ENCODE measurements at regions not wholly inside any gene's neighbourhood (a gene's known extent, or its start where the extent isn't known, plus 50 kb on each side); places are given as distances from the start of the nearest gene placed in this dataset.

DNA sequence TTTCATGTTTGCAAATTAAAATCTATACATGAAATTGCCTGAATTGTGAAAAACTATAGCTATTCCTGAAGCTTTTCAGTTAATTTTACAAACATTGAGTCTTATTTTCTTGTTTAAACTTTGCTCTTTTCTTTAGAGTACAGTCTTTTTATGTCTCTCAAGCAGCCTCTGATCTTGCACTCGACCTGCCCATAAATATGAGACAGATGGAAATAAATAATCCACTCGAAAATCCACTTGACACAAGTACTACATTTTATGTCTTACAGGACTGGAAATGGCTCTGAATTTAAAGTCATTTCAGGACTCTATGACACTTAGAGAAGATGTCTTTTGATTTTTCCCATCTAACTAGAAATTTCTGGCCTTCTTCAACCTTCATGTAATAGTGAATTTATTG lies 283.8 kb downstream of the USP25 start:
- DNase-seq, result no peak

DNA sequence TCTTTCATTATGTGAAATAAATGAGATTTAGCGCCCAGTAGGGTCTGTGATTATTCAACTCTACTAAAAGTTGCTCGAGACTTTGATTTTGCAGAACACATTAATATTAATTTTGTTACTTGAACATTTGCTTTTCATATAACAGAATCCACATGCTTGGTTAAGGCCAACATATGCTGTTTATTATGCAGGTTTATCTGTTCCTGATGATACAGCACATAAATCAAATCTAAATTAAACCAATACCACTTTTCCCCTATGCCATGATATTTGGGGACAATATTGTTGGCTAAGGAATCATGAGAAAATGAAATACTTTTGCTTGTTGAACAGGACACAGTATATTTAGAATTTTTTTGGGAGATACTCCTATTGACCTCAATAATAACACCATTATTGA lies 291.1 kb downstream of the USP25 start:
- DNase-seq, result no peak

DNA sequence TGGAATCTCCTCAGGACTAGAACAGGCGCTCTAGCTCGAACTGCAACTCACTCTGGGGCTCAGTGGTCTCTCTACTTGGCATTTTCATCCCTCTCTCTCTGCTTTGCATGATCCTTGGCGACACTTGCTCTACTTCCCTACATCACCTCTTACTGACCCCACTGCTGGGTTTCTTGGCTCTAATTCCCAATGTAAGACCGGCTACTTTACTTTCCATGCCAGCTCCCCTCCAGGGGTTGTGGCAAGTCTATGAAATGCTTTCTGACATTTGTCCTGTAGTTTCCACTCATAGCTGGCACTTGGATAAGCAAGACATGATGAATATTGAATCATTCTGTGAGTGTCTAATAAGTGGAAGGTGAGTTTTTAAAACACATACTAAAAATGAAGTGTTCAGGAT lies 292.3 kb downstream of the USP25 start:
- no peak for DNase-seq

DNA sequence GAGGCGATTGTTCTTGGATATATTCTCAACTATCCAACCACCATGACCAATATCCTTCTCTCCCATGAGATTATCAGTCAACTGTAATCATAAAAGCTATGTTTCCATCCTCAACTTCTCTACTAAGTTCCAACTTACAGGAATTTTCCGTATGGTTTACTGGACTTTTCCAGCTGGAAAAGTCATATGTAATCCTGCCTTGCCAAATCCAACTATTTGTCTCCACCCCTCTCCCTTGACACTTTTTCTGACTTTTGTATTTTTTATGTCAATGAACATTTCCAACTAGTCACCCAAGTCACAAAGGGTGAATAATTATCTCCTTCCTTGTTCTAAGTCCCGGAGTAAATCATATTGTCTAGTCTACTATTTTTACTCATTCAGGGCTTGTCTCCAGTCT lies 293.1 kb downstream of the USP25 start:
- no peak for DNase-seq

DNA sequence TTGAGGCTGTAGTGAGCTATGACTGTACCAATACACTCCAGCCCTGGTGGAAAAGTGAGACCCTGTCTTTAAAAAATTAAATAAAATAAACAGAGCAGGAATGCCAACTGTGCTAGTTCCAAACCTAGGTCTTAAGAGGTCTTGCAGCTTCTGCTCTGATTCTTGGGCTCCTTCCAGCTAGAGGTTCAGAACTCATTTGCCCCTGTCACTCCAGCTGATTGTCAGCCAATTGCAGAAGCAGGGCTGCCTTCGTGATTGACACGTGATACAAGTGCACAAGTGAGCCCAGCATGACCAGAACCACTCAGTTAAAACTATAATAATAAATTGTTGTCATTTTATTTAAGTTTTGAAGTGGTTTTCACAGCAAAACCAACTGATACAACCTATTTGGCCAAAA lies 298.4 kb downstream of the USP25 start:
- DNase-seq, result no peak

DNA sequence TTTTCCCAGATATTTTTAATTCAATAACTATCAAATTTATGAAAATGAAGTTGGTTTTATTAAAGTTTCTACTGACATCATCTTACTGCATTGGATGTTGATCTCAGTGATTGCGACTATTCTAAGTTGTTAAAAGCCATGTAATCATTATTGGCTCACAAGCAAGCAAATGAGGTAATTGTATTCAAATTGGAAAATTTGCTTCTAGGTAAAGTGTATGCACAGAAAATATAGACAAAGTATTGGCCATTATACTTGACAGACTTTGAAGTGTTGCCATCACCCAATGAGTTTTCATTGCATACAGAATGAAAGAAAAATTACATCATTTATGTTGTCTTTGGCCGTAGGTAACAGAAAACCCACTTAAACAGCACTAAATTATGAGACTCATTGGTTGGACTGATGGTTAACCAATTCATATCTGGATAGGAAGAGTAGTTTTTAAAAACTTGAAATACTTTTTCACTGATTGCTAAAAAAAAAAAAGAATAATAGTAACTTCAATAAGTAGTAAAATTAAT lies 299.2 kb downstream of the USP25 start:
- no peak for DNase-seq

DNA sequence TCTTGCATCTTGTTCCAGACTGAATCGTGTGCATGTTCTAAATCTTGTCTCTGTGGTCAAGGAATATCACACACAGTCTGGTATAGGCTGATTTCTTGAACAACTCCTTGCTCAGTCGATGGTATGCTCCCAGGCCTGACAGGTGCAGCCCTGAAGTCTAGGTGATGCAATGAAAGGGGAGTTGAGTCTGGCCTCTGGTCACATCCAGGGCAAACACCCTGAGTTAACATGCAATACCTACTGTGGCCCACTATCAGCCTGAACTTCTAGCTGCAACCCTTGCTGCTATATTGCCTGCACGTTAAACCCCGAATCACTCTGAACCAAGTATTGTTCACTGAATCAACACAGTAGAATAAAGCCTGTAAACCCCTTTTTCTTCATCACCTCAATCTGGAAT lies 303.4 kb downstream of the USP25 start:
- no peak for DNase-seq

DNA sequence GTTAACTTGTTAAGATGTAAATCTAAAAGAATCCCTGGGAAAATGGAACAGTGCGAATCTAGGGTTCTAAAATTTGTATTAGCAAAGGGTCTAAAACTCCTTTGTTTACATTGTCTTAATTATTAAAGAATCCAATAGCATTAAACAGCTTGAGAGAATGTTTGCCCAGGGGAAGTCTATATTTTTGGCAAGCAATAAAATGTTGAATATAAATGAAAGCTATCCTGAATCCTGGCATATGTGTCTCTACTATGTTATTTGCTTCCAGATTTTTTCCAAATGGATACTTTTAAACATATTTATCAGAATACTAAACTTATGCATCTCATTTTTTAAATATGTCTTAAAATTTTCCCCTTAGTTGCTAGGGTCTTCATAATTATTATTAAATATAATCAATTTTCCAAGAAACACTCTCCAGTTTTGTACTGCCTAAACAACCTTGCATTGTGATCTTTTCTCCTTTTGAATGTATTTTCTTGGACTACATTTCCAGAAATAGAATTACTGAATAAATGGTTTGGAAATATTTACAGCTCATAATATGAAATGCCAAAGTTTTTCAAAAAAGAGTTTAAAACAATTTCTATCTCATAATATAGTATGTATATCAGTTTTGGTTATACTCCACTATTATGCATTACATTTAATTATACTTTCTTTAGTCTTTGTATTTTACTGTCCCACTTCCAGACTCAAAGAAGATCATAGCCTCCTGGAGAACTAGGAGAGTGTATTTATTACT lies 304.8 kb downstream of the USP25 start:
- DNase-seq, result no peak

DNA sequence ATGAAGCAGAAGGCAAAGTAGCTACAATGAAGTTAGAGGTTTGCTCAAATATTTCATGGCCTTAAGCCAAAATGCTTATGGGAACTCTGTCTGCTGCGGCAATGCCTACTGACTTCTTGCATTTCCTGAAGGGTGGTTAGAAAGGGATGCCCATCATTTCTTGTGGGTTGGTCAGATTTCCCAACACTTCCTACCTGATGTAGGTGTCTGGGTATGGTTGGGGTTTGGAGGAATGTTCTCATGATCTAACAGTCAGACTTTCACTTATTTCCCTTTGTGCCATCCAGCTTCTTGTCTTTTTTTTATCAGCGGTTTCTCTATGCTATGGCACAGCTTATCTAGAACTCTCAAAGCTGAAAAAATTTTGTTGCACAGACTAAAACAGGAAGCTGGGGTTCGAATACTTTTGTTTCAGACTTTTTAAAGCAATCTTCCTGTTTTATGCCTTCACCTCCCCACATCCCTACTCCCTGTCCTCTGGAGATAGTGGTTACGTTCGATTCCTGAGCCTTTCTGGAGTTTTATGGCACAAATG lies 307.7 kb downstream of the USP25 start:
- DNase-seq, result no peak

DNA sequence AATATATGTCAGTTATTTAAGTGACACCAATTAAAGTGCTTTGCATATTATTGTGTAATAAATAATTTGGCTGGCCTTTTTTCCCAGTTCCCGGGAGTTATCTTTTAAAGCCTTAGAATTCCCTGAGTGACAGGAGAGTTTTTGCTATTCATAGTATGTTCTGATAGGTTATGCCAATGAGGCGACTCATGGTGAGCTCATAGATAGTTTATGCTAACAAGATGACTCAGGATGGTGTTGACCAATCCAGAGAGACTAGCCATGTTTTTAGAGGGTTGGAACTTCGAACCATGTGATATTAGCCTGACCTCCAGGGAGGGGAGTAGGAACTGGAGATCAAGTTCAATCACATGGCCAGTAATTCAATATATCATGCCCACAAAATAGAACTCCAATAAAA lies 310.8 kb downstream of the USP25 start:
- no peak for DNase-seq

DNA sequence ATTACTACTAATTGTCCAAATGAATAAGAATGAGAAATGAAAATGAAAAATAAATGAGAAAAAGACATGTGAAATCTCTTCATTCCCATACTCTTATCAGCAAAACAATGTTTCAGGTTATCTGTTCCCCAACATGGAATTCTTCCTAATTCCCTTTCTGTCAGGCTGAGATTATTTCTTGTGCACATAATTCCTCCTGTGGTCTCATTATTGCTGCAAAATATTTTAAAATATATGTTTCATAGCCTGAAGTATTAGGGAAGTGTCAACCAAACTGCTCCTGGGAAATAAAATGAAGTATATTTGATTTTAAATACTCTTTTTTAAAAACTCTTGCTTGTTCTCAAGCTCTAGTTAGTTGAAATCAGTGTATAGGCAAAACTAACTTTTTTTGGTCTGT lies 314.9 kb downstream of the USP25 start:
- DNase-seq, result no peak

DNA sequence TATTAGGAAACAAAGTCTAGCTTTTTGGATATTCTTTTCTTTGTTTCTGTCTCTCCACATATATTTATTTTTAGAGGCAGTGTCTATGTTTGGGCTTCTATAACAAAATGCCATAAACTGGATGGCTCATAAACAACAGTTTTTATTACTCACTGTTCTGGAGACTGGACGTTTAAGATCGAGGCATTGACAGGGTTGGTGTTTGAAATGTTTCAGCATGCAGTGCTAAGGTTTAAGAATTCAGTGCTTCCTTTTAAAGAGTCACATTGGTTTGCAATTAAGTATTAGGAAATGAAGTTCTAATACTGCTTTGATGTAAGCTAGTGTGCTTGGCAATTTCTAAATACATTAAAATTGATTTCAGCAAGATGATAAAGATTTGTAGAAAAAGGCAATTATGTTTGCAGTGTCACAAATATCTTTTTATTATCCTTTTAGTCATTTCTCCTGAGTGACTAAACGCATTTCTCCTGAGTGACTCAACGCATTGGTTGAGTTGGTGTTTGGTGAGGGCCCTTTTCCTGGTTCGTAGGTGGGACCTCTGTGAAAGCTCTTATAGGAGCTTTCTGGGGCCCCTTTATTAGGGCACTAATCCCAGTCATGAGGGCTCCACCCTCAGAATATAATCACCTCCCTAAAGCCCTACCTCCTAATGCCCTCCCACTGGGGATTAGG lies 317.0 kb downstream of the USP25 start:
- DNase-seq, result no peak

DNA sequence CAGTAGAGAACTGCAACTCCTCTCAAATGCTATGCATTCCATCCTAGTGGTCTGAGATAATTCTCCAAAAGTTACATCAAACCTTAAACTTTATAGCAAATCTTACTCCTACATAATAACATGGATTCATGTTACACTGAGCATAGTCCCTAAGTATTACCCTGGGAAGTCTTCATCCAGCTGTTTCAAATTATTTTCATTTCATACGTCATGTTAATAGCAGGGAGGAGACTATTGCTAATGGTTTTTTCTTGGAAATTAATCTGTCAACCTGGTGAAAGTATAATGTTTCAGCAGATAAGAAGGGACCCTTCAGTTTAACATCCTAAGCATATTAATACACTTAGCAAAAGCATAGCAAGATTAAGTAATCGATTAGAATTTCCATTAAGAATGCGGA lies 318.1 kb downstream of the USP25 start:
- peak; percentile 8 for DNase-seq

DNA sequence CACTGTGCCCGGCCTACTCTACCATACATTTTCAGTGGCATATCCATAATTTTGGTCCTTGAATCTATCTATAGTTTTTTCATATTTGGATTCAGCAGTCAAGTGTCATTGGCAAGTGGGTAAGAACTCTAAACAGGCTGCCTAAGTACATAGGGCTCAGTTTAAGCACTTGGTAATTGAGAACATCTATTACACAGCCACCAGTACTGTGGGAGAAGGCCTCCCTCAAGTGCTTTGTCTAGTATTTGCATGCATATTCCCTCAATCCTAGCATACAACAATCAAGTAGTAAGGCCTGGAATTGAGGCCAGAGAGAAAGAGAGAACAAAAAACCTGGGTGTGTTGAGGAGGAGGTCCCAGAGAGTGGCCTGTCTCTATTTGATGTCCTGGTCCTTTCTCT lies 325.2 kb downstream of the USP25 start:
- no peak for DNase-seq

DNA sequence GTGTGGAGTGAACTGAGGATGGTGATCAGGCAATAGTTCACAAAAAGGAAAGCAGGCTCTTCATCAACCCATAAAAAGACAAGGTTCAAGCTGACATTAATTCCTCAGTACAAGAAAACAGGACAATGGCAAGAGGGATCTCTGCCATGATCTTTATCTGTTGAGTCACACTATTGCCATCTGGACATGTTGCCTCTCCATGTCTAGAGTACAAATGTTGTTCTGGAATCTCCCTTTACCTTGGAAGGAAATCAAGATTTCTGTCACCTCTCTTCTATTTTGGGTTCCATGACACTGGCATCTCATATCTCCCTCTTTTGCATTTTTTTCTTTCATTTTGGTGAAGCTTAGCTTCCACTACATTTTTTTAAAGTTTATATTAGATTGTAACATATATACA lies 329.1 kb downstream of the USP25 start:
- no peak for DNase-seq

DNA sequence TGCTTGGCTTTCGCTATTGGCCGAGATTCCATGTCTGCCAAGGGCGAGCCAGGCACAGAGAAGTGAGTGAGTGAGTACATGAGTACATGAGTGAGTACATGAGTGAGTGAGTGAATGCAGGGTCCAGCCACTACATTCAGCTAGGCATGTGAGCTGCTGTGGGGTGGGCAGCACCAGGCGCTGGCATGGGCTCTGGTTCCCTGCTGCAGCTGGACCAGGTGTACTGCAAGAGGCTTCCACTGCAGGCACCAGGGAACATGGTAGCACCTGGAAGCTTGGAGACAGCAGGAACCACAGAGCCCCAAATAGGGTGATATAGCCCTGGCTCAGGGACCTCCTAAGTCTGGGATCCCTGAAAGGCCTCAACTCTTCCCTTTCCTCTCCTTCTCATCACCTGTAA lies 330.2 kb downstream of the USP25 start:
- DNase-seq, result no peak

DNA sequence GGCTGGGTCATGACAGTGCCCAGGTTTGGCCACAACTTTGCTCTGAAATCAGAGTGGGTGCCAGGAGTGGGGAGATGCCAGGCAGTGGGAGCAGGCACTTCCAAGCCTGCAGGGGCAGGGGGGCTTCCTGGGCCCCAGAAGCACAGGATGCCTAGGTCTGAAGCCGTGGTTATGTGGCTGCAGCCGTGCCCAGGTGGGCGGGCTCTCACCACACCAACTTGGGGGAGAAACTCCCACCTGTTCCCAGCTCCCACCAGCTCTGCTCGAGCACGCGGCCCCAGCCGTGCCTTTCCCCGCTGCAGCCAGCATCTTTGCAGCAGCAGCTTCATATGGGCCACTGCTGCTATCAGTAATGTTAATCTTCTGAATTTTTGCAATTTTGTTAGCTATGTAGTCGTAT lies 331.4 kb downstream of the USP25 start:
- DNase-seq, result no peak

DNA sequence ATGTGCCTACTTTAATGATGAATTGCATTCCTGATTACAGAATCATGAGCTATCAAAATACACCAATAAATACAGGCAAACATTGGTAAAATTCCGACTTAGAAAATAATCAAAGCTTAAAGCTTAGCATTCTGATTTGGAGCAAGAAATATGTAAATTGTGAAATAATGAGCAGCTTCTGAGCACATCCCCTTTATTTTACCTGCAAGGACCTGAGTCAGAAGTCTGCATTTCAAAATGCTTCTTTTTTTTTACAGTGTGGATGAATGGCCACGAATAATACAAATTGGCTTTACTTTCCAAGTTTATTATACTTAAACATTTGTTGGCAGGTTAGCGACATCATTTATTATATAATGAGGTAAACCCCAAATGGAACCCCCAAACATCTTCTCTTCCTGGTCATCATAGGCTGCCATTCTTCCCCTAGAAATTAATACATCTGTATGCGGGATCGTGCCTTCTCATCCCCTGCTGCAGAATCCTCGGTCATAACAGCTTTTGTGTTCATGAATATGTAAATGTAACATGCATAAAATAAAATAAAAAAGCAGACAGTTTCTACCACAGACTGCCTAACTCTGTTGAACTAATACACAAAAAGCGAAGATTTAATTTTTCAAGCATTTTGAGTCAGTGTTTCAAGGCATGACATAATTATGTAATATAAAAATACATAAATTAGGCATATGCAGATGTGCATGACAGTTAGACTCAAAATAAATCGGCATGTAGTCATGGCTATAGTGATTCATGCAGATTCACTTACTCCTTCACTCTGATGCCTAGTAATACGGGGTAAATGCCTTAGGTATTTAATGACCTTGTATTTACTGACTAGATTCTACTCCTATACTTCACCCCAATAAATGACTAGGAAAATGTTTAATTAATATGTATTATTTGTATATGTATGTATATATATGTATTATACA lies 339.7 kb downstream of the USP25 start:
- no peak for DNase-seq

DNA sequence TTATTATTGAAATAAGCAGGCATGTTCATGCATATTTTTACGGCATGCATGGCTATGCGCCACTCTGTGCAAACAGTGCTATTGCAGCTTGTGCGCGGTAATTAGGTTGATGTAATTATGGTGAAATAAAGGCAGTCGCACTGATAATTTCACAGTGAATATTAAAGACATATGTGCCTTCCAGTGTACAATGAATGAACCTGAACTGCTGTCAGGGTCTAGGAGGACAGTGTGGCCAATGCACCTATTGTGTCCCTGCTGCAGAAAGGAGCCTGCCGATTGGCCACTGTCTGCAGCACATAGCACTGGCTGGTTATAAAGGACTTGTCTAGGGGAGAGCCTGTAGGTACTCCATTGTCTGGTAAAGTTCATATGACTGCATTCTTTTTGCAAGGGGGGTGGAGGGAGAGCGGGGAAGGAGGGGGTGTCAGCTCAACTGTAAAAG lies 340.4 kb downstream of the USP25 start:
- DNase-seq, result no peak

DNA sequence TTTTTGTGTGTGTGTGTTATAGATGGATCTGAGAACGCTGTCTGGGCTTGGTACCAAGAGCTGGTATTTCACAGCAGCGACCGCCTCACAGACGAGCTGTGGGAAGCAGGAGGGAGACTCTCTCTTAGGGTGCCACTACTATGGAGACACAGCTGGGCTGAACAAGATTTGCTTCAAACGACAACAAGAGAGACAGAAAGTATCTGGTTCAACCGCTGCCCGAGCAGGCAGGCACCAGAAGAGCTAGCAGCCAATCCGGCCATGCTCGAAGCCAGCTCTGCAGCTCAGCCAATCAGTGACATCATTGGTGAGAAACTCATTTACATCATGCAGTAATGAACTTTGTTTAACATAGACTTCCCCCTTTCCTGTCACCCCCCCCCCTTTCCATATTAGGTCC lies 341.3 kb downstream of the USP25 start:
- peak; percentile 5 for DNase-seq

DNA sequence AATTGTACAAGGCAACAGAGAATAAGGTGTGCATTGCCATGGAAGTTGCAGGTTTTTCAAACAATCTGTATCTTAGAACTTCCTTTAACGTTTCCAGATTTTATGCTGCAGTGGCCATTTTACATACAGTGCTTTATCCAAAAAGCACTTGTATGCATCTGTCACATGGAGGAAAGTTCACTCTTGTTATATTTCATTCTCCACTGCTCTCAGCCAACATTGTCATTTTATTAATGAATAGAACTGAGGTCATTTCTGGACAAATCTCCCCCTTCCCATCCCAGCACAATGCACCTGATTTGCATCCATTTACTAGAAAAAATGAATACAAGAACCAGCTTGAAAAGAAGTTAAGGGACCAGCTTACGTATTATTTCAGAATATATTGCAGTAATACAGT lies 342.0 kb downstream of the USP25 start:
- no peak for DNase-seq

DNA sequence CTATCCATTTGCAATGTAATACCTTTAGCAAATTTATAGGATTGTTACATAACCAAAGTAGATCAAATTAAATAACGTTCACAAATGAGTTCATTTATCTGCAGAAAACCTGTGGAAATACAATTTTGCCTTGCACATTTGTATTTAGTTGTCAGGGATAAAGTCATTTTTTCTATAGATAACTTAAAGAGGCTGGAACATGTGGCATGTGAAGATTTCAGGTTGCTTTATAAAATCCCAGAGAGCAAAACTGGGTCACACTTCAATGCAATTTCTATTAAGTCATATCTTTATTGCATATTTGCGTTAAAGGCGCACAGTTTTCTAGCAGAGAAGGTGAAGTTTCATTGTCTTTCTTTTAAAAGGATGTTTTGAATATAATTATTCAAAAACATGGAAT lies 342.4 kb downstream of the USP25 start:
- DNase-seq, result no peak

DNA sequence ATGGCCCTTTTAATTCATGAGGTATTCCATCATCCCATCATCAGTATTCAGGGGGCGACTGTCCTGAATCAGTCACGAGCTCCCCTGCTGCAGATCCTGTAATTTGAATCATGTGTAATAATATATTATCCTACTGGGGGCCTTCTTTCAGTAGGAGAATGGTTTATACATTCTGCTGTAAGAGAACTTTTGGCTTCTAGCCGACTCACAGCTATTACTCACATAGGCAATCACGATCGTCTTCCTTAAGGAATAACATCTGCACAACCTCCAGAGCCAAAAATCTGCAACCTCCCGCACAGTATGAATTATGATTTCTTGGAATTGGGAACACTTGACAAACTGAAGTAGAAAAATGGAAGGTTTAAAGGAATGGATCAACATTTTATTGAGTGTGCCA lies 343.0 kb downstream of the USP25 start:
- DNase-seq, result peak; percentile 10
